ENCODE measurements at regions not wholly inside any gene's neighbourhood (a gene's known extent, or its start where the extent isn't known, plus 50 kb on each side); places are given as distances from the start of the nearest gene placed in this dataset.

GRCh38 chr2:21424375-21424774, 300.6 kb downstream of the TDRD15 start:
- TF ChIP-seq CTCF (IDR thresholded peaks at IDR 0.05) = no peak
- no peak for TF ChIP-seq POLR2A (IDR thresholded peaks at IDR 0.05)
- no peak for TF ChIP-seq POLR2AphosphoS5 (IDR thresholded peaks at IDR 0.05)
